SK-MEL-5 (cell line): ENCODE measurements at regions not wholly inside any gene's neighbourhood (a gene's known extent, or its start where the extent isn't known, plus 50 kb on each side); places are given as distances from the start of the nearest gene placed in this dataset.
"Not testable (repeated sequence)": the region's sequence is repeated elsewhere in the genome, so short reads cannot be mapped to it uniquely, and the experiment has no call there.

Source experiments
- DNase-seq: peaks from one replicate; pipeline ENCODE4 v3.0.0-alpha.2; 2016; ENCODE audit warnings: low read depth, low spot score
- in situ Hi-C: cut with HindIII; loops from 2 replicates; pipeline ENCODE4 v1.10.0; 2016; ENCODE audit warnings: low sequenced_read_pairs, high pct_unique_total_duplicates, low pct_unique_long_range_greater_than_20kb

DNA sequence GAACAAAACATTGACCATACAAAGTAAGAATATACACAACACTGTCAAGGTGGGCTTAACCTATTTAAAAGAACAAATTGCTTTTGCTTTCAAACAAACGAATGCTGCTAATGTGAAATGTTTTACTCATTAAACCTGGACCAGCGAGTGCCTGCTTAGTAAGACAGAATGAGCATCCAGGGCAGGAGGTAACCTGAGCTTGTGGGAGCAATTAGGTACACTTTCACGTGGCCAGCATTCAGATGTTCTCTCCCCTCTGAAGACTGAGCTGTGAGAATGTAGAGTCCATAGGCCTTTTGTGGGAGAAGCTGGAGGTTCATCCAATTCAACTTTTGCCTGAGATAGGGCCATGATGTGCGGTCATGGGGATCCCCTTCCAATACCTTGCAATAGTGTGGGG is 266.5 kb downstream of the TSN start:
- no peak for DNase-seq
- in situ Hi-C loops, result no loop called here

DNA sequence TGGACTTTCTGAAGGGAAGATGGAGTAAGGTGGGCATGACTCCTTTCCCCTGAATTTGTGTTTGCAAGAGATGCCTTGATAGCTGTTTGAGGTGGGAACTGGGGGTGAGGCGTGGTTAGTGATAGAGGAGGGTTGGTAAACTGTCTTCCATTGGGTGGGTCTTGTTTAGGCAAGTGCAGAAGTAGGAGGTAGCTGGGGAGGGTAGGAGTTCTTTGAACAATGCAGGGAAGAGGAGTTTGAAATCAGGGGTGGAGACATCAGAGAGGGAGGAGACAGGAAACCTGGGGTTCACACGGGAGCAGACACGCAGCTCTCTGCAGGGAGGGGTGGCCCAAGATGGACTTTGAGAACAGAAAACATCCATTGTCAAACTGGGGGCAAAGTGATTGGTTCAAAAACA is 267.1 kb downstream of the TSN start:
- in situ Hi-C loops, result no loop called here
- DNase-seq, result no peak

DNA sequence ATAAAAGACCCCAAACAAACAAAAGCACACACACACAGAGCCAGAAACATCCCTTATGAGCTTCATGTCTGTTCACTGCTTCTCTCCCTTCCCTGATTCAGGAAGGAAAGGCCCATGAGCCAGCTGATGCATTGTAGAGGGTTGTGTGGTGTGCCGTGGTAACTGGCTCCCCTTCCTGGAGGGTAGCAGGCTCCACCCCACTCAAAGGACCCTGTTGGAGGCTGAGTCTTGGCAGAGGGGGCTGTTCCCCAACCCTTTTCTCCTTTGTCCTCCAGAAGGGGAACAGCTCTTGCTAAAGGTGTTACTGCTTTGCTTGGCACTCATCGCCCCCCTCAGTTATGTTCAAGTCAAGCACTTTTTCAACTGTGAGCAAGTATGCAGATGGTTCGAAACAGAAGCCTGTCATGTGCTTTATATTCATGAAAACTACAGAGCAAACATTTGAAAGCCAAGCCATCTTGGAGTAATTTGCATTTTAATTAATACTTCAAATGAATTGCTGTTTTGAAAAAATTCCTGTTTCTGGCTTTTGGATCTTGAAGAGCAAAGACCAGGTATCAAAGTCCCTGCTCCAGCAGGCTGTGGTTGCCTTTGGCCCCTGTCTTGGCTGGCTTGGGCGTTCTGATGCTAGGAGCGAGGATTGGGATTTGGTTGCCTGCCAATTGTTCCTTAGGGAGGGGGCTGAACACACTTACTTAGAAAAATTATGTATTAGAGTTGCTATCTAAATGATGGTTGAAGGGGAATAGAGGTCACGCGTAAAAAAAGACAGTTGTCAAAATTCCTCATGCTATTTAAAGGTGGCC is 267.8 kb downstream of the TSN start:
- in situ Hi-C loops, result no loop called here
- no peak for DNase-seq

DNA sequence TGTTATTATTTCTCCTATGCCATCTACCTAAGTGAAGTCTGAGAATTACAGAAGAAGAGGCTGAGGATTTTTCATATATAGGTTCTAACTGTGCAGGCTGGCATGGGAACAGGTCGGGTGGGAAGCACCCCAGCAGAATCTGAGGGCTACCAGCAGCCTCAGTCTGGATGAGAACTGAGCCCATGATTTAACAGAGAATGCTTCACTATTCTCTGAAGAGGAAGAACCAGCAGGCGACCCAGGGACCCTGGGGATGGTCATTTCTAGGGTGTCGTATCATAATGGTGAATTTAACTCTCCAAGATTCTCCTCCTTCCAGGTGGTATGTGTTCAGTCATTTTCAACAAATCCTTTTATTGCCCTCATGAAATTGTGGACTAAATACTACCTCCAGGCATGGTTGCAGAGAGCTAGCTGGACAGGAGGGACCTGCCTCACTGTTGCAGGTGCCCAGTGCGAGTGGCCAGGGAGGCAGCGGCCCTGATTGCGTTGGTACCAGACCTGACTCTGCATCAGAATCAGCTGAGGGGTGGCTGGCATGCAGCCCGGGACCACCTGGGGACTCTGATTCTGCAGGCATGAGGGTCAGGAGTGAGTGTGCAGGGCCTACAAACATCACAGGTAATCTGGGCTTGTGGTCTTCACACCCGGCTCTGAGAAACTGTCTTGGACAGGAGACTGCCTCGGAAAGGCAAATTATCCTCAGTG is 272.2 kb downstream of the TSN start:
- DNase-seq, result no peak
- in situ Hi-C loops, result no loop called here

DNA sequence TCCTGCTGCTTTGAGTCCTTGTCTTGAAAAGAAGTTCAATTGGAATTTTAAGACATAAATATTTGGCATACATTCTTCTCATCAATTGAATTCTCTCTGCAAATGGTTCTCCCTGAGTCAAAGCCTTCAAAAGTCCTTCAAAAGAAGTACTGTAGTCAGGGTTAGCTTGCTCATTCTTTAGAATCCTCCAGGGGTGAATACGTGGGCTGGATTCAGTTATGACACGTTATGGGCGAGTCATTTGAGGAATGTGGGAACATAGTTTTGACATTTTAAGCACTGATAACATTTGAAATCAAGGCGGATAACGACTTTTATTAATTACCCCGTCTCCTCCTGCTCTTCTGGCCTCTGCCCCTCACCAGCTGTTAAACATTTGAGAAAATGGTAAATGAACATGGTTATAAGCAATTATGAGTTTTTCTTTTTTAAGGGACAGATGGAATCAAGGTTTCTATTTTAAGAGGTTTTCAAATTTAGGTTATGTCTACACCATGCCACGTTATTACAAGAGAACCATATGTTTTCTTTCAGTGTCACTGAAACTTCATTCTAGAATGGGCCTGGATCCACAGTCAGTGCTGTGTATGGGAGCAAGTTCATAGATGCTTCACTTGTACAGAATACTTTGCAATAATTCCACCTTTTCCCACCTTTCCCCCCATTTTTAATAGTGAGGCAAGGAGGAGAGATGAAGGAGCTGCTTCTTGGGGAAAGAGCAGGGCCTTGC is 273.1 kb downstream of the TSN start:
- in situ Hi-C loops, result no loop called here
- DNase-seq, result peak; percentile 21

DNA sequence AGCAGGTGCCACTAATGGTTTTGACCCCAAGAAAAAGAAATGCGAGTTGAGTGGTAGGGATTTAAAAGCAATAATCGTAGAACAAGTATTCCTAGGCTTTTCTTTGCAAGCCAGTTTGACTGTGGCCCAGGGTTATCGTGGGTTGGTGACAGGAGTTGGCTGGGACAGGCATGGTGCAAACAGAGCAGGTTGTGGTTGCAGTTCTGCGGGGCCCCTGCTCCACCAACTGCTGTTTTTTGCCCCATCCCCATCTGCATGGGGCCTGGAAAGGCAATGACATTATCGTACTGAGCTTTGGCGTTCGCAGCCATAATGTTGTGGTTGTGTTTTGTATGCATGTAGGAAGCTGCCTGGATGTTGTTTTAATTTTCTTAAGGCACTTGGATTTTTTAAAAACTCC is 274.0 kb downstream of the TSN start:
- in situ Hi-C loops, result no loop called here
- no peak for DNase-seq

DNA sequence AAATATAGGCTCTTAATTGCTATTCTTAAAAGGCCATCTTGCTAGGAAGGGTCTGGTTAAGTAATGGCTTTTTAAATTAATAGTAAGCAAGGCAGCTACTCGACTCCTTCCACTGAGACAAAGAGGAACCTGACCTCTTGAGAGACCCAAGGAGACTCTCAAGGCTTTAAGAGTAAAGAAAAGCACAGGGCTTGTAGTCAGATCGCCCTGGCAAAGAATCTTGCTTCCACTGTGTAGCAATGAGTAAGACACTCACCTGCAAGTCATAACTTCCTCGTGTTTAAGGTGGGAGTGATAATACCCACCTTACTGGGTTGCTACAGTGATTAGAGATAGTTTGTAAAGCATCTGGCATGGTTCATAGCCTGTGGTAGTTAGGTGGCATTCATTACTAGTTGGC is 274.5 kb downstream of the TSN start:
- in situ Hi-C loops, result no loop called here
- DNase-seq, result no peak

DNA sequence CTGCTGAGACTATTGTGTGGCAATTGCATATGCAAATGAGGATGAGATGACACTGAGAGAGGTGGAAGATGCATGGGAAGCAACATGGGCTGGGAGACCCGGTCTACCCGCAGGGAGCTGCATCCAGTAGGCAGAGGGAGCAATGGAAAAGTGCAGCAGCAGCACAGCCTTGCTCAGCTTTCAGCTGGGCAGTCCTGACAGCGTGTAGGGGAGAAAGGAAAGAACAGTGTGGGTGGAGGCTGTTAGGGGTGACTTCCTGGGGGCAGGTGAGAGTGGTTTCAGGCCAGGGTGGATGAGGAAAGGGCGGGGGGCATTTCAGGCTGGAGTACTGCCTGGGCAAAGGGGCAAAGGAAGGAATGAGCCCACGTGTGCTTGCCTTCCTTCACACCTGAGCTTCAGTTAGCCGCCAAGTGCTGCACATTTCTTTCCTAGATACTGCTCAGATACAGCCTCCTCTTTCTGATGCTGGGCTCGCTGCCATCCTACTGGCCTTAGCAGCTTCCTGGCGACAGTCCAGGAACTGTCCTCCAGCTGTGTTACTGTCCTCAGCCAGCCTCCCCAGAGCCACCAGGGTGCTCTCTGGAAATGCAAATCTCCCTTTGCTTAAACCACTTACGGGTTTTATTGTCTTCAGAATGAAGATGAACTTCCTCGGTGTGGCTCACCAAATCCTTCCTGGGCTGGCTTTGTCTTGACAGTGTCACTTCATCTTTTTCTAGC is 276.3 kb downstream of the TSN start:
- no peak for DNase-seq
- in situ Hi-C loops, result no loop called here

DNA sequence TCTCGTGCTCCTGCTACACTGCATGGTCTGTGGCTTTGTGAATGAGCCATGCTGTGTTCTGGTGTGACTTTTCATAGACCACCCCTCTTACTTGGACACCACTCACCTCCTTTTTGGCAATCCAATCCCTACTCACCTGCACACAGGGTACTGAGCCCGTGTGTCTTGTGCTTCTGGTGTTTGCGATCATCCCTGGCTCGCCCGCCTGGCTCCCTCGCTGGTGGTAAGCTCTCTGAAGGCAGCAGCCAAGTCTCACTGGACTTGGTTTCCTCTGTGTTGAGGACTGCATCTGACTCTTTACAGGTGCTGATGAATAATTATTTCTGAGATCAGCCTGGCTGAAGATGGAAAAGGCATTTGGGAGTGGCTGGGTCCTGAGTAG is 276.8 kb downstream of the TSN start:
- in situ Hi-C loops, result no loop called here
- DNase-seq, result no peak

DNA sequence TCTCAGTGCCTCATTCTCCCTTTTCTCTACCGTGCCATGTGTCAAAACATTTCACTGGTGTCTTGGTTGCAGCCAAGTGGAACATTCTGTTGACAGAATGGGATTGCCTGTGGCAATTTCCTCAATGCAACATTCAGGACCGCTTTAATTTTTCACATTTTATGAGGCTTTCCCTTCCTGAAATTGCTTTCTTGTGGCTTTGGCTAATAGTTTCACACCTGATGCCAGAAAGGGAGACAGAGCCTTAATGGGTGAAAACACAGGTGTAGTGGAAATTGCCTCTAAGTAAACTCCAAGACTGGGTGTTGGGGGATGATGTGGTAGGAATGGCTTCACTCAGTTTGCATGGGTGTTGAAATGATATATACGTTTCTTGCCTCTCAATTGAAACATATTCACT is 278.3 kb downstream of the TSN start:
- in situ Hi-C loops, result no loop called here
- DNase-seq, result no peak

DNA sequence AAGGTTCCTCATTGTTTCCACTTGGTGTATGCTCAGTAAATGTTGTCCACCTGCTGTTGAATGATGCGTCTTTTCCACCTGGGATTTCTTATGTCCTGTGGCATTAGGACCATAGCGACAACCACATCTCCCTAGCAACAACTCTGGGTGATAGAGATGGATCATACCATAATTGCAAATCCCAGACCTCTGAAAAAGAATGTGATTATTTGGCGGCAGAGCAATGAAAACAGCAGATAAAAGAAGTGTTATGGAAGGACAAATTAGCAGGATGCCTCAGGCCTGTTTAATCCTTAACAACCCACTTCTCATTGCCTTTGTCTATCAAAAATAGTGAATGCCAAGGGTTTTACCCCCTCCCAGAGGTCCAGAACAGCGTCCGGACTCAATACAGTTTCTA is 278.9 kb downstream of the TSN start:
- no peak for DNase-seq
- in situ Hi-C loops, result no loop called here

DNA sequence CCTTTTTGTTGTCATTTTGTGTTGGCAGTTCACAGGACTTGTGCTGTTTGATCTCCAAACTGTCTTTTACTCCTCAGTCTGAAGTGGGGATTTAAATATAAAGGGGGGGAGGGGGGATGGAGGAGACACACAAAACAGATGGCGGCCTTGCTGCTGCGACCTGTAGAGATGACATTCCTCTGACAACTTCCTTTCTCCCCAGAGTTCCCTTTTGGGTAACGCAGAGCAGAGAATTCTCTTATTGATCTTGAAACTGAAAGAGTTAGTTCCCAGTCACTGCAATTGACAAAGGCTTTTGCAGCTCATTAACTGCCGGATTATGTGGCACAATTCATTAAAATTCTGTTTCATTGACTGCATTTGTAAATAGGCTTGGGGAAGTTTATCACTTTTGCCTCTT is 279.3 kb downstream of the TSN start:
- DNase-seq, result no peak
- in situ Hi-C loops, result no loop called here

DNA sequence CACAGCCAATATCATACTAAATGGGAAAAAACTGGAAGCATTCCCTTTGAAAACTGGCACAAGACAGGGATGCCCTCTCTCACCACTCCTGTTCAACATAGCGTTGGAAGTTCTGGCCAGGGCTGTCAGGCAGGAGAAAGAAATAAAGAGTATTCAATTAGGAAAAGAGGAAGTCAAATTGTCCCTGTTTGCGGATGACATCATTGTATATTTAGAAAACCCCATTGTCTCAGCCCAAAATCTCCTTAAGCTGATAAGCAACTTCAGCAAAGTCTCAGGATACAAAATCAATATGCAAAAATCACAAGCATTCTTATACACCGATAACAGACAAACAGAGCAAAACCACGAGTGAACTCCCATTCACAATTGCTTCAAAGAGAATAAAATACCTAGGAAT is 283.4 kb downstream of the TSN start:
- in situ Hi-C loops, result not testable (repeated sequence)

DNA sequence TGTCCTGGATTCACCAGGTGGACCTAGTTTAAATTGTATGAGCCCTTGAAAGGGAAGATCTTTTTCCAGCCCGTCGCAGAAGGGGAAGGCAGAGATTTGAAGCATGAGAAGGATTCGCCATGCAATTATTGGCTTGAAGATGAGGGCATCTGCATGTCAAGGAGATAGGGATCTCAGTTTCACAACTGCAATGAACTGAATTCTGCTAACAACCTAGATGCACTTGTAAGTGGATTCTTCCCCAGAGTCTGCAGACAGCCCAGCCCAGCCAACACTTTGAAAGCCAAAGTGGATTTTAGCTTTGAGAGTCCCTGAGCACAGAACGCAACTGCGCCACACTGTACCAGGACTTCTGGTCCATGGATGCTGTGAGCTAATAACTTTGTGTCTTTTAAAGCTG is 286.0 kb downstream of the TSN start:
- in situ Hi-C loops, result no loop called here
- no peak for DNase-seq

More for the DNA sequence above, 283.4 kb downstream of the TSN start:
- DNase-seq, result not testable (repeated sequence)

DNA sequence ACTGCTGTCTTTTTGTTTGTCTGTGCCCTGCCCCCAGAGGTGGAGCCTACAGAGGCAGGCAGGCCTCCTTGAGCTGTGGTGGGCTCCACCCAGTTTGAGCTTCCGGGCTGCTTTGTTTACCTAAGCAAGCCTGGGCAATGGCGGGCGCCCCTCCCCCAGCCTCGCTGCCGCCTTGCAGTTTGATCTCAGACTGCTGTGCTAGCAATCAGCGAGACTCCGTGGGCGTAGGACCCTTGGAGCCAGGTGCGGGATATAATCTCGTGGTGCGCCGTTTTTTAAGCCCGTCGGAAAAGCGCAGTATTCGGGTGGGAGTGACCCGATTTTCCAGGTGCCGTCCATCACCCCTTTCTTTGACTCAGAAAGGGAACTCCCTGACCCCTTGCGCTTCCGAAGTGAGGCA is 296.2 kb downstream of the TSN start:
- in situ Hi-C loops, DNase-seq: not testable (repeated sequence)

DNA sequence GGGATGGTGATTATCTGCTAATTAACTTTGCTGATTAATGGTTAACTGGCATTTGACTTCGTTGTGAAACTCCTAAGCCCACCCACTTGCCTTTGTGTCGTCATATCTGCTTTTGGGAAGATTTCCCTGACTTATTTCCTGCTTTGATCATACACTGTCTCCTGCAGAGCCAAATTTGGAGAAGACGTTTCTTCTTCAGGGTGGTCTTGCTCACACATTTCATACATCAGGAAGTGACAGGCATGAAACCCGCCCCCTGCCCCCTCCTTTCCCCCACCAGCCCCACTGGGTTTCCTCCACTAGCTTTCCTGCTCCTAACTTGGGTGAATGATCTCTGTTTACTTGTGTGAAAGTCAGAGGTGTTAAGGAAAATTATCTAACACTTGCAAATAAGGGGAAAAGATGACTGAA is 300.1 kb downstream of the TSN start:
- in situ Hi-C loops, result no loop called here
- DNase-seq, result no peak

DNA sequence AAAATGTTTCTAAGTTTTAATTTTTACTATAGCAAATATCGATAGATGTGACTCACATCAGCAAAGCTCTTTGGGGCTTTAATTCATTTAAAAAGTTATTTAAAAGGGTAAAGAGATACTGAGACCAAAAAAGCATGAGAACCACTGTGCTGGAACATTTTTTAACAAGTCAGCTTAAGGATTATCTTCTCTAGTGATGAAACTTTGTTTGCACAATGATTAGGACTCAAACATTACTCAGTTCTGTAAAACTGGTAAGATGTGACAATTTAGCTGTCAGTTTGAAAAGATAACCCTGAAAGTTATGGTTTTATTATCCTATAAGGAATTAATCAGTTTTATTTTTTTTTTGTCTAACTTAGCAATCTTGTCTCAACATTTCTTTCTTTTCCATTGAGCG is 301.4 kb downstream of the TSN start:
- DNase-seq, result no peak
- in situ Hi-C loops, result no loop called here

DNA sequence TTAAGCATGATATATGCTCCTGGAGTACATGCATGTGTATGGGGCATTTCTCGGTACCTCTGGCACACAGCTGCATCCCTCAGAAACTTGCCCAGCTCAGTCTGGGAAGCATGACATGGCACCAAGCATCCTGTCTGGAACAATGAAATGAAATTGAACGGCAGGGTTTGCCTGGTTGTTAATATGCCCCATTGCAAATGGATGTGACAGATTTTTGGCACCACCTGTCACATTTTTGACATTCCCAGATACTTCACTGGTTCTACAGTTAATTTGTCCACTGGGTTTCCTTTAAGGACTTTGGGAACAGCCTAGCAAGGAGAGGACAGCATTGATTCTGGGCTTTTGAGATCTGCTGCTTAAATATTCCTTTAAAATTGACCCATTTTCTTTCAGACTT is 305.8 kb downstream of the TSN start:
- no peak for DNase-seq
- in situ Hi-C loops, result no loop called here
